Activated CD8-positive, alpha-beta memory T cell treated with anti-CD3 and anti-CD28 coated beads, Interleukin-2, amount 50 U/mL, for 4 hours (primary cell): ENCODE measurements at regions not wholly inside any gene's neighbourhood (a gene's known extent, or its start where the extent isn't known, plus 50 kb on each side); places are given as distances from the start of the nearest gene placed in this dataset.
"Not testable (repeated sequence)": the region's sequence is repeated elsewhere in the genome, so short reads cannot be mapped to it uniquely, and the experiment has no call there.

ENCODE experiments used
- DNase-seq: peaks from one replicate; pipeline ENCODE4 v3.0.0-alpha.2; 2020

- DNase-seq, result no peak
These were observed 305.0 kb downstream of the TYW1 start for GRCh38 chr7:67301667-67302066.

DNA sequence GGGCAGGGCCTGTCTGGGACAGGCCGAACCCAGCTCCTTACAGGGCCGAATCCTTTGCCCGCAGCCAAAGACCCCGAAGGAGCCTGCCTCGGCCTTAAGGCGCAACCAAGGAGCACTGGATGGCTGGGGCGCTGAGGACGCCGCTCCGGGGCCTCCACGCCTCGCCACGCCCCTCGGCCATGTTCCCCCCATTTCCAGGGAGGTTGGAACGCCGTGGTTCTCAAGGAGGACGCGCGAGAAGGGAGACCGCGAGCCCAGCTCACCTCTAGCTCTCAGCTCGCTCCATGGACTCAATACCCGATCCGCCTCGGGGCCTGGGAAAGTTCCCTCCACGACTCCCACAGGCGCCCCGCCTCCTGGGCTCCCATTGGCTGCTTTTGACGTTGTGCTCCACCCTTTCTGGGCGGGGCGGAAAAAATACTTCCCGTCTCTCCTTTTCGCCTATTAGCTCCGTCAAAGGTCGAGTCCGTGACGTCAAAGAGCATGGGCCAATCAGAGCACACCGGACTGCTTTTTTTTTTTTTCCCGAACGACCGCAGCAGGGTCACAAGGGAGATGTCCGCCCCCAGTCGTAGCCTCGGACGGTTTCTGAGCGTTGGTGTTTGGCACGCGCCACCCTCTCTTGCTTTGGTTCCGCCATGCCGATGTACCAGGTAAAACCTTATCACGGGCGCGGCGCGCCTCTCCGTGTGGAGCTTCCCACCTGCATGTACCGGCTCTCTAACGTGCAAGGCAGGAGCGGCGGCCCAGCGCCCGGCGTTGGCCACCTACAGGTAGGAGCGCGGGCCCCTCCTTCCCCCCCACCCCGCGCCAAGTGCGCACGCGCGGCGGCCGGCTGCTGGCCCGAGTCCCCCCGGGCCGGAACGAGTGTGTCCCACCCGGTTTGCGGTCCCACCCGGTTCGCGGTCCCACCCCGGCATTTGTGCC lies 305.7 kb downstream of the TYW1 start:
- peak; percentile 98 for DNase-seq

- not testable (repeated sequence) for DNase-seq
These were observed 308.2 kb downstream of the TYW1 start for GRCh38 chr7:67304846-67305245.

- DNase-seq, result no peak
These were observed 309.7 kb downstream of the TYW1 start for GRCh38 chr7:67306331-67306730.

DNA sequence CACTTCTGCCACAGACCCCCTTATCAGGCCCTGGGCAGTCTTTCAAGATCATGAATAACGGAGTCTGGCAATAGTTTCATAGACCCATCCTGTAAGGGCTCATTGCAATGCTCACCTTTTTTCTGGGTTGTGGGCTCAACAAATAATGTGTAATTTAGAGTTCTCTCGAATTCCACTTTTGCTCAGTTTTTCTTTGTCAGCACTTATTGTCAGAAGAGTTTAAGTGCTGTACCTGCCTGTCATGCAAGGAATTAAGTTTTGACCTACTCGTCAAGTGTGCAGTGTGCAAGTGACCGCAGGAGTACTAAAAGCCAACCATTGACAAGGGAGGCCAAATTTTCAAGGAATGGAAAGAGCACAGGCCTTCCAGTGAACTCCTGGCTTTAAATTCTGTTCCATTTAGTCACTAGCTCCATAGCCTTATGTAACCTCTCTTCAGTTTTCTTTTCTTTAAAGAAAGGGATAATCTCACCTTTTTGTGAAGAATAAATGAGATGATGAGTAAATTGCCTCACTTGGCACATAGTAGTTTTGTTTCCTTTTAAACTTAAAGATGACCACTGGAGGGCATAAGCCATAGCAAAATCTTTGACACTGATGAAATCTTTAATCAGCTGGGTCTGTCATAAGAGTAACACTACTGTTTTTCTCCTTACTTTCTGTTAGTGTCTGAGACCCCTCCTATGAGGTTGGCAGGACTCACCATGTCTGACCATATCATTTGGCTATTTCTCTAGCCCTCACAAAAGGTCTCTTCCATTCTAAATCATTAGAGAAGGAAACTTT lies 313.3 kb downstream of the TYW1 start:
- DNase-seq, result no peak

DNA sequence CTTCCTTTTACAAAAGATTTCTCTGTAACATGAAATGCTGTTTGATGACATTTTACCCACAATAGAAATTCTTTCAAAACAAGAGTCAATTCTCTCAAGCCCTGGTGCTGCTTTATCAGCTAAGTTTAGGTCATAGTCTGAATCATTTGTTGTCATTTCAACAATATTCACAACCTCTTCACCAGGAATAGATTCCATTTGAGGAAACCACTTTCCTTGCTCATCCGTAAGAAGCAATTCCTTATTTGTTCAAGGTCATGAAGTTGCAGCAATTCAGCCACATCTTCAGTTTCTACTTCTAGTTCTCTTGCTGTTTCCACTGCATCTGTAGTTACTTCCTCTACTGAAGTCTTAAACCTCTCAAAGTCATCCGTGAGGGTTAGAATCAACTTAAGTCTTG lies 315.3 kb downstream of the TYW1 start:
- no peak for DNase-seq

- no peak for DNase-seq
These were observed 316.6 kb downstream of the TYW1 start for GRCh38 chr7:67313213-67313612.

DNA sequence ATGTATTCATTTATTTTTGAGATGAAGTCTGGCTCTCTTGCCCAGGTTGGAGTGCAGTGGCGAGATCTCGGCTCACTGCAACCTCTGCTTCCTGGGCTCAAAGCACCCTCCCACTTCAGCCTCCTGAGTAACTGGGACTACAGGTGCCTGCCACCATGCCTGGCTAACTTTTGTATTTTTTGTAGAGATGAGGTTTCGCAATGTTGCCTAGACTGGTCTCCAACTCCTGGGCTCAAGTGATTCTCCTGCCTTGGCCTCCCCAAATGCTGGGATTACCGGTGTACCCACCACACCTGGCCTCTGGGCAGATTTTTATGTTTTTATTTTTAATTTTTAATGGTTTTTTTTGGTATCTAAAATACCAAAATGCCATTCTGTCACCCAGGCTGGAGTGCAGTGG lies 320.3 kb downstream of the TYW1 start:
- DNase-seq, result not testable (repeated sequence)

GRCh38 chr7:67328257-67328656 lies 331.6 kb downstream of the TYW1 start:
- not testable (repeated sequence) for DNase-seq

DNA sequence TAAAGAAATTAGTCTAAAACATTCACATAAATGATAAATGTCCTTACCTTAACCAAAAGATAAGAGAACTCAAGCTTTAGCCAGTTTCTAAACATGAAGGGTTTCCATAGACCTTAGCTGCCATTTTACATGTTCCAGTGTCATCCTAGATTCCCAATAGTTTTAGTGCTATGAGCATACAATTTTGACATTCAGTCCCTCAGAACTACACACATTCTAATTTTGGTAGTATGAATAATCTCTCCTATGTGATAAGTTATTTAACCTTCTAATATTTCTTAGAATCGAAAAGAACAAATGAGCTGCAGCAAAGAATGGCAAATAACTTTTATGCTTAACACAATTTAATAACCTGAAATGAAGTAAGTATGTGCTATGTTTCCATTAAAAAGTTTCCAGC lies 338.5 kb downstream of the TYW1 start:
- not testable (repeated sequence) for DNase-seq

GRCh38 chr7:67335663-67336062 lies 339.0 kb downstream of the TYW1 start:
- DNase-seq, result not testable (repeated sequence)

- not testable (repeated sequence) for DNase-seq
These were observed 341.9 kb downstream of the TYW1 start for GRCh38 chr7:67338545-67338944.

- no peak for DNase-seq
These were observed 344.6 kb downstream of the TYW1 start for GRCh38 chr7:67341153-67341768.

- no peak for DNase-seq
These were observed 346.5 kb downstream of the TYW1 start for GRCh38 chr7:67343114-67343513.

- DNase-seq, result no peak
These were observed 346.9 kb downstream of the TYW1 start for GRCh38 chr7:67343572-67343971.

DNA sequence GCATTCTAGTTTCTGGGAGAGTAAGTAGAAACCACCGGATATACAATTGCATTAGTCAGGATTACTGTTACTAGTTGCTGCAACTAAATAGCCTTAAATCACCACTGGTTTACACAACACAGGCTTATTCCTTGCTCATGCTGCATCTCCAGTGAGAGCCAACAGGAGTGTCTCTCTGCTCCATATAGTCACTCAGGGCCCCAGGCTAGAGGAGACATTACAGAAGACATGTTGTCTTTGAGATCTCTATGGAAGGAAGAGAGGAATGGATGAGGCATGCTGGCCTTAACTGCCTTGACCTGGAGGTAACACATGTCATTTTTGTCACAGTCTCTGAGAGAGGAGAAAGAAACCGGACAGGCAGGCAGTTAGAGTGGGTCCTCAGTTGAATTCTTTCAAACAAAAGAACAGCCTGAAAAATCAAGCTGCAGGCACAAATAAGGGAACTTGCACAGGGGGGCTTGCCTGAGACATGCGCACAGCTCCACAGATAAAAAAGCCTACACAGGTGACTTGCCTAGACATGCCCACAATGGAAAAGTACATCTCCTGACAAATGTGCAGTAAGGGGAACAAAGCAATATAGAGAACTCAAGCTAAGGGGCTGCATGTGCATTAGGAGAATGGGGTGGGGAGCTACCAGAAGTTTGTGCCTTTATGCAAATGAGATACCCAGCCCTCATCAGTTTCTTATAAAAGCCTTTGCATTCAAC lies 348.0 kb downstream of the TYW1 start:
- DNase-seq, result no peak

- no peak for DNase-seq
These were observed 349.5 kb downstream of the TYW1 start for GRCh38 chr7:67346126-67346525.

DNA sequence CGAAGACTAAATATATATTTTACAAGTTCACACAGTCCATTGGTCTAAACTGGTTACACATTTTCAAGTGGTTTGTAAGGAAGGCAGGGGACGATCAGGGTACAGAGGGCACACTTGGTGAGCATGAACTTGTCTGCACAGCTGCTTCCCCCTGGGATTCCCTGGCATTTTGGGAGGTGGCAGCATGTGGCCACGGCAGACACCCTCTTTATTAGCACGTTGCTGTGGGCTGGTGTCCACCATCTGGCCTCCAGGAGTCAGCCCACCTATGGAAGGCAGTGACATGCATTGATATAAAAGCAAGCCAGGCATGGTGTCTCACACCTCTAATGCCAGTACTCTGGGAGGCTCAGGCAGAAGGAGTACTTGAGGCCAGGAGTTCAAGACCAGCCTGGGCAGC lies 350.2 kb downstream of the TYW1 start:
- no peak for DNase-seq

DNA sequence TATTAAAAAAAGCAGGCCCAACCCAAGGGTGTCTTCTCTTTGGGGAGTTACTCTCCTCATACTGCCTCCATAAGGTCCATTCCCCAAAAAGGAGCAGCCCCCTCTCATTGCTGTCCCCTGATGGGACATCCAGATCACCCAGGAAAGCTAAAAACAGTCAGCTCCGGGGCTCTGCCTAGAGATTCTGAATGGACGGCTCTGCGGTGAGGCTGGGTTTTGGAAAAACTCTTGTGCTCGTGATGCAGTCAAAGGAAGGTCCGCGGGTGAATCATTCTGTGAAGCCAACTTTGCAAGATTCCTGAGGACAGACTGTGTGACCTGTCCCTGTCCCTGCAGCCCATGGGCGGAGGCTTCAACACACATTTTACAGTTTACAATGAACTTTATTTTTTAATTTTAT lies 351.5 kb downstream of the TYW1 start:
- DNase-seq, result no peak

GRCh38 chr7:67357653-67358052 lies 361.0 kb downstream of the TYW1 start:
- not testable (repeated sequence) for DNase-seq

DNA sequence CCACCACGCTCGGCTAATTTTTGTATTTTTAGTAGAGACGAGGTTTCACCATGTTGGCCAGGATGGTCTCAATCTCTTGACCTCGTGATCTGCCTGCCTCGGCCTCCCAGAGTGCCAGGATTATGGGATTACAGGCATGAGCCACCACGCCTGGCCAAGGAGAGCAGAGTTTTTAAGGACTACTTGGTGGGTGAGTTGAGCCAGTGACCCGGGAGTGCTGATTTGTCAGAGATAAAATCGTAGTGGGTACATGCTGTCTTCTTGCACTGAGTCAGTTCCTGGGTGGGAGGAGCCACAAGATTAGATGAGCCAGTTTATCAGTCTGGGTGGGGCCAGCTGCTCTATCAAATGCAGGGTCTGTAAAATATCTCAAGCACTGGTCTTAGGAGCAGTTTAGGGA lies 361.7 kb downstream of the TYW1 start:
- DNase-seq, result not testable (repeated sequence)

DNA sequence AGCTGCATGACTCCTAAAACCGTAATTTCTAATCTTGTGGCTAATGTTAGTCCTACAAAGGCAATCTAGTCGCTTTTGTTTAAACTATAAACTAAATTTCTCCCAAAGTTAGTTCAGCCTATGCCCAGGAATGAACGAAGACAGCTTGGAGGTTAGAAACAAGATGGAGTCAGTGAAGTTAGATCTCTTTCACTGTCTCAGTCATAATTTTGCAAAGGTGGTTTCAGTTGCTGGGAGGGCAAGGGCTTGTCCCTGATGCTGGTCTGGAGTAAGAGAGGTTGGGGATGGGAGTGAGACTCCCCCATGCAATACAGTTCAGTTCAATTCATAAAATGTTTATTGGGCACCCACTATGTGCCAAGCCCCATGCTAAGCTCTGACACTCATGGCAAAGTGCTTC lies 362.1 kb downstream of the TYW1 start:
- not testable (repeated sequence) for DNase-seq

DNA sequence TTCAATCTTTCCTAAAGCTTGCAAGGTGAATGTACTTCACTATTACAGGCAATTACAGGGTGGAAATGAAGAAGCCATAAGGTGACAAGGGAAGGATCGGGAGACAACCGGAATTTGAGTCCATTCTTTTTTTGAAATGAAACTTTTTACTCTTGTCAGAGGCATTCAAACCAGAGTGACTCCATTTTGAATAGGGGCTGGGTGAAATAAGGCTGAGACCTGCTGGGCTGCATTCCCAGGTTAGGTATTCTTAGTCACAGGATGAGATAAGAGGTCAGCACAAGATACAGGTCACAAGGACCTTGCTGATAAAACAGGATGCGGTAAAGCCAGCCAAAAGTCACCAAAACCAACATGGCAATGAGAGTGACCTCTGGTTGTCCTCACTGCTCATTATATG lies 363.3 kb downstream of the TYW1 start:
- DNase-seq, result no peak
